Neural progenitor cell (in vitro differentiated cells): ENCODE measurements at regions not wholly inside any gene's neighbourhood (a gene's known extent, or its start where the extent isn't known, plus 50 kb on each side); places are given as distances from the start of the nearest gene placed in this dataset.

Source experiments
- DNase-seq: peaks from one replicate; pipeline ENCODE4 v3.0.0-alpha.2; 2016; ENCODE audit warnings: low spot score
- H2AFZ ChIP-seq: fragments of 200-600 bp; sonication (generic); replicated peaks from 2 replicates; pipeline ENCODE4 v1.6.1; 2016; ENCODE audit warnings: antibody characterized with exemption
- H3F3A ChIP-seq: fragments of 200-600 bp; sonication (generic); 2 replicates; pipeline ENCODE4 v1.6.1; 2016; ENCODE audit warnings: antibody characterized with exemption, low read depth
- H3K27ac ChIP-seq: fragments of 200-600 bp; sonication (generic); 2 replicates; pipeline ENCODE4 v1.5.1; 2016; ENCODE audit warnings: mild to moderate bottlenecking
- H3K27me3 ChIP-seq: fragments of 200-600 bp; sonication (generic); 2 replicates; pipeline ENCODE4 v1.6.1; 2016; ENCODE audit warnings: mild to moderate bottlenecking, moderate library complexity
- H3K36me3 ChIP-seq: fragments of 200-600 bp; sonication (generic); 2 replicates; pipeline ENCODE4 v1.5.1; 2016
- H3K4me1 ChIP-seq: fragments of 200-600 bp; sonication (generic); 2 replicates; pipeline ENCODE4 v1.6.1; 2016; ENCODE audit warnings: mixed run types
- H3K4me2 ChIP-seq: fragments of 200-600 bp; sonication (generic); 2 replicates; pipeline ENCODE4 v1.6.1; 2016
- H3K4me3 ChIP-seq: fragments of 200-600 bp; sonication (generic); 2 replicates; pipeline ENCODE4 v1.5.1; 2016
- H3K79me2 ChIP-seq: fragments of 200-600 bp; sonication (generic); 2 replicates; pipeline ENCODE4 v1.6.1; 2016; ENCODE audit warnings: low read depth
- H3K9ac ChIP-seq: fragments of 200-600 bp; sonication (generic); 2 replicates; pipeline ENCODE4 v1.6.1; 2016
- H3K9me3 ChIP-seq: fragments of 200-600 bp; sonication (generic); 2 replicates; pipeline ENCODE4 v1.5.1; 2016; ENCODE audit warnings: low read depth
- H4K20me1 ChIP-seq: fragments of 200-600 bp; sonication (generic); 2 replicates; pipeline ENCODE4 v1.6.1; 2016; ENCODE audit warnings: low read depth
- H3K27ac Mint-ChIP-seq: 3 replicates; pipeline ENCODE4 v1.8.0; 2021; ENCODE audit warnings: mixed read lengths
- H3K27me3 Mint-ChIP-seq: 2 replicates; pipeline ENCODE4 v1.8.0; 2022; ENCODE audit warnings: low read depth, mild to moderate bottlenecking, inconsistent platforms, moderate library complexity, mixed read lengths; ENCODE audit not compliant: insufficient read depth
- H3K36me3 Mint-ChIP-seq: 3 replicates; pipeline ENCODE4 v1.8.0; 2021; ENCODE audit warnings: mixed read lengths
- H3K4me1 Mint-ChIP-seq: 3 replicates; pipeline ENCODE4 v1.8.0; 2021; ENCODE audit warnings: mixed read lengths
- H3K4me3 Mint-ChIP-seq: 3 replicates; pipeline ENCODE4 v1.8.0; 2021; ENCODE audit warnings: mild to moderate bottlenecking, moderate library complexity, mixed read lengths
- H3K9me3 Mint-ChIP-seq: 3 replicates; pipeline ENCODE4 v1.8.0; 2020; ENCODE audit warnings: mixed read lengths
- EZH2 ChIP-seq: fragments of 200-600 bp; sonication (generic); IDR thresholded peaks from 2 replicates; pipeline ENCODE4 v1.6.1; 2017; ENCODE audit warnings: antibody characterized with exemption, mild to moderate bottlenecking, moderate library complexity
- EZH2phosphoT487 ChIP-seq: fragments of 200-600 bp; sonication (generic); IDR thresholded peaks from 2 replicates; pipeline ENCODE4 v1.6.1; 2017; ENCODE audit warnings: antibody characterized with exemption
- TF ChIP-seq, protein P1 (sequence below): fragments of 200-600 bp; sonication (generic); IDR thresholded peaks from 2 replicates; pipeline ENCODE4 v1.5.1; 2017; ENCODE audit warnings: antibody characterized with exemption, mild to moderate bottlenecking

- Histone ChIP-seq H3K4me1 (no peaks in the 10 kb centered on the region), H3K4me3 (no peak overlapping the region), H3K9me3 (no peaks in the 10 kb centered on the region), H3F3A (no peaks in the 10 kb centered on the region), H4K20me1 (no peaks in the 10 kb centered on the region), H3K4me2 (no peak overlapping the region), H3K79me2 (no peaks in the 10 kb centered on the region), H3K9ac (no peak overlapping the region), H2AFZ (no peak overlapping the region), H3K27me3 (no peaks in the 10 kb centered on the region), H3K36me3 (peaks cover 4% of the 10 kb centered on the region), H3K27ac (no peak overlapping the region)
- no peak for TF ChIP-seq EZH2
- TF ChIP-seq, protein P1, sequence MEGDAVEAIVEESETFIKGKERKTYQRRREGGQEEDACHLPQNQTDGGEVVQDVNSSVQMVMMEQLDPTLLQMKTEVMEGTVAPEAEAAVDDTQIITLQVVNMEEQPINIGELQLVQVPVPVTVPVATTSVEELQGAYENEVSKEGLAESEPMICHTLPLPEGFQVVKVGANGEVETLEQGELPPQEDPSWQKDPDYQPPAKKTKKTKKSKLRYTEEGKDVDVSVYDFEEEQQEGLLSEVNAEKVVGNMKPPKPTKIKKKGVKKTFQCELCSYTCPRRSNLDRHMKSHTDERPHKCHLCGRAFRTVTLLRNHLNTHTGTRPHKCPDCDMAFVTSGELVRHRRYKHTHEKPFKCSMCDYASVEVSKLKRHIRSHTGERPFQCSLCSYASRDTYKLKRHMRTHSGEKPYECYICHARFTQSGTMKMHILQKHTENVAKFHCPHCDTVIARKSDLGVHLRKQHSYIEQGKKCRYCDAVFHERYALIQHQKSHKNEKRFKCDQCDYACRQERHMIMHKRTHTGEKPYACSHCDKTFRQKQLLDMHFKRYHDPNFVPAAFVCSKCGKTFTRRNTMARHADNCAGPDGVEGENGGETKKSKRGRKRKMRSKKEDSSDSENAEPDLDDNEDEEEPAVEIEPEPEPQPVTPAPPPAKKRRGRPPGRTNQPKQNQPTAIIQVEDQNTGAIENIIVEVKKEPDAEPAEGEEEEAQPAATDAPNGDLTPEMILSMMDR, result no peak
- TF ChIP-seq EZH2phosphoT487, result no peak
- H3K27me3 Mint-ChIP-seq, result peaks cover 2% of the 10 kb centered on the region
- no peaks in the 10 kb centered on the region for H3K4me1 Mint-ChIP-seq
- DNase-seq, result no peak
- no peak overlapping the region for H3K4me3 Mint-ChIP-seq
- H3K27ac Mint-ChIP-seq, result no peak overlapping the region
- no peaks in the 10 kb centered on the region for H3K36me3 Mint-ChIP-seq
- H3K9me3 Mint-ChIP-seq, result peaks cover 3% of the 10 kb centered on the region
Measured at GRCh38 chr16:76612497-76612896, 335.3 kb downstream of the CNTNAP4 start.

DNA sequence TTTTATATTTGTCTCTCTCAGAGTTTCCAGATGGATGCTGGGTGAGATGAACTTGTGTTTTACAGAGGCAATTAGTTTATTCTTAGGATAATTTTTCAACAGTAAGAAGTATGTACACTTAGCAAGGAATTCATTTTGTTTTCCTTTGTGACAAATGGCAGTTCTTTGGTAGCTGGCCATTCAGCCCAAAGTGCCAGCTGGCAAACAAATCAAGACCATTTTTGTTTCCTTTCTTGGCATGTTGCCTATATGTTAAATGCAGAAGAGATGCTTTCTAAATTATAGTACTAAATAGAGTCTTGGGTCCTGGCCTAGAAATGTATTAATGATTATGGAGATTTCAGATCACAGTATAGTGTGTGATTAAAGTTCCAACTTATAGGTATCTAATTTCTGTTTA is 337.1 kb downstream of the CNTNAP4 start:
- no peak overlapping the region for H3K4me3 Mint-ChIP-seq
- H3K27ac ChIP-seq, result no peak overlapping the region
- H3K4me2 ChIP-seq, result no peak overlapping the region
- H3K36me3 ChIP-seq, result peaks cover 4% of the 10 kb centered on the region
- no peaks in the 10 kb centered on the region for H3K9me3 ChIP-seq
- no peaks in the 10 kb centered on the region for H3K36me3 Mint-ChIP-seq
- no peak overlapping the region for H3K9ac ChIP-seq
- H3K4me1 Mint-ChIP-seq, result no peaks in the 10 kb centered on the region
- H3K27me3 Mint-ChIP-seq, result peaks cover 2% of the 10 kb centered on the region
- H3K4me3 ChIP-seq, result no peak overlapping the region
- TF ChIP-seq EZH2 (no peak), EZH2phosphoT487 (no peak)
- TF ChIP-seq, protein P1, result no peak
- H4K20me1 ChIP-seq, result no peaks in the 10 kb centered on the region
- no peaks in the 10 kb centered on the region for H3K4me1 ChIP-seq
- DNase-seq, result no peak
- H3F3A ChIP-seq, result no peaks in the 10 kb centered on the region
- no peak overlapping the region for H2AFZ ChIP-seq
- no peaks in the 10 kb centered on the region for H3K27me3 ChIP-seq
- no peaks in the 10 kb centered on the region for H3K9me3 Mint-ChIP-seq
- no peak overlapping the region for H3K27ac Mint-ChIP-seq
- no peaks in the 10 kb centered on the region for H3K79me2 ChIP-seq

GRCh38 chr16:76622876-76623275 is 345.7 kb downstream of the CNTNAP4 start:
- H3K4me1 ChIP-seq, result no peaks in the 10 kb centered on the region
- H3K27ac ChIP-seq, result no peak overlapping the region
- no peaks in the 10 kb centered on the region for H3F3A ChIP-seq
- no peak overlapping the region for H2AFZ ChIP-seq
- no peak for DNase-seq
- TF ChIP-seq EZH2, result no peak
- TF ChIP-seq, protein P1, result no peak
- no peak for TF ChIP-seq EZH2phosphoT487
- no peaks in the 10 kb centered on the region for H3K9me3 Mint-ChIP-seq
- H3K4me2 ChIP-seq, result no peak overlapping the region
- no peaks in the 10 kb centered on the region for H3K4me1 Mint-ChIP-seq
- H3K27me3 ChIP-seq, result no peaks in the 10 kb centered on the region
- no peak overlapping the region for H3K9ac ChIP-seq
- no peaks in the 10 kb centered on the region for H3K79me2 ChIP-seq
- no peak overlapping the region for H3K4me3 Mint-ChIP-seq
- H3K9me3 ChIP-seq, result no peaks in the 10 kb centered on the region
- no peak overlapping the region for H3K27ac Mint-ChIP-seq
- no peaks in the 10 kb centered on the region for H4K20me1 ChIP-seq
- no peaks in the 10 kb centered on the region for H3K36me3 Mint-ChIP-seq
- H3K4me3 ChIP-seq, result no peak overlapping the region
- H3K36me3 ChIP-seq, result no peaks in the 10 kb centered on the region
- H3K27me3 Mint-ChIP-seq, result no peaks in the 10 kb centered on the region
